HepG2 (cell line): ENCODE measurements at regions not wholly inside any gene's neighbourhood (a gene's known extent, or its start where the extent isn't known, plus 50 kb on each side); places are given as distances from the start of the nearest gene placed in this dataset.

ENCODE experiments used
- ATAC-seq: fragments of 200-7000 bp; cut with Tn5 transposase; 3 replicates; pipeline ENCODE4 v1.9.1; 2020; ENCODE audit warnings: mild to moderate bottlenecking, moderate library complexity
- BruUV-seq: library from RNA; stranded (reverse); fragments of 400-500 nt; replicated peaks from 2 replicates; lab custom pipeline; 2021; lab: Mats Ljungman, UMichigan
- CTCF ChIA-PET: fragments of 300-600 bp; formaldehyde crosslinking; extraction: SDS; loops from one replicate; lab custom pipeline; 2021; ENCODE audit warnings: low total read pairs, inconsistent platforms, low intra/inter-chr PET ratio; lab: Yijun Ruan, JAX
- POLR2A ChIA-PET: fragments of 350-600 bp; sonication (Branson Sonifier 250); formaldehyde crosslinking; loops from one replicate; lab custom pipeline; 2020; ENCODE audit warnings: antibody characterized with exemption, inconsistent platforms; lab: Yijun Ruan, JAX
- DNase-seq: peaks from one replicate; pipeline ENCODE4 v3.0.0-alpha.2; 2015; ENCODE audit warnings: low spot score
- FAIRE-seq: peaks from 3 replicates; lab custom pipeline; 2011; peaks lifted over from hg19 to GRCh38; lab: Jason Lieb, UNC
- H2AFZ ChIP-seq: one replicate; pipeline ENCODE4 v1.6.1; 2011; ENCODE audit warnings: low read length, inconsistent platforms
- H3K27ac ChIP-seq: fragments of 300-600 bp; 3 replicates; pipeline ENCODE4 v1.8.0; 2011; ENCODE audit warnings: mixed run types, mild to moderate bottlenecking, mixed read lengths, low read length, inconsistent platforms; ENCODE audit not compliant: insufficient read depth; ENCODE audit errors: extremely low read length
- H3K27me3 ChIP-seq, 2 experiments: fragments of 200-600 bp in 1 of 2; 2 replicates in 1 of 2; 3 replicates in 1 of 2; pipeline versions ENCODE4 v1.6.0 to v1.8.0; 2011; ENCODE audit warnings: low read length in 2 of 2, mild to moderate bottlenecking in 2 of 2, moderate library complexity in 2 of 2, inconsistent platforms in 1 of 2; ENCODE audit not compliant: insufficient read depth in 2 of 2, control insufficient read depth in 1 of 2
- H3K36me3 ChIP-seq, 2 experiments: fragments of 200-600 bp in 1 of 2; replicated peaks in 1 of 2; 2 replicates in 1 of 2; 3 replicates in 1 of 2; pipeline versions ENCODE4 v1.5.1 to v1.8.0; 2011; ENCODE audit warnings: low read length in 2 of 2, inconsistent platforms in 1 of 2; ENCODE audit not compliant: insufficient read depth in 2 of 2, control insufficient read depth in 1 of 2
- H3K4me1 ChIP-seq: 2 replicates; pipeline ENCODE4 v1.5.1; 2012; ENCODE audit warnings: low read length, inconsistent platforms; ENCODE audit not compliant: insufficient read depth
- H3K4me2 ChIP-seq: 2 replicates; pipeline ENCODE4 v1.6.0; 2011; ENCODE audit warnings: low read depth, low read length, inconsistent platforms
- H3K4me3 ChIP-seq, 3 experiments: fragments of 200-600 bp in 1 of 3; sonication (generic), shearing (Covaris generic) in 1 of 3; replicated peaks in 1 of 3; 2 replicates each; pipeline ENCODE4 v1.5.1; 2011 to 2016; ENCODE audit warnings: low read length in 3 of 3, inconsistent platforms in 2 of 3, low read depth in 2 of 3, mild to moderate bottlenecking in 2 of 3, control low read depth in 1 of 3, mixed read lengths in 1 of 3; ENCODE audit not compliant: insufficient read depth in 1 of 3
- H3K79me2 ChIP-seq: one replicate; pipeline ENCODE4 v1.6.1; 2011; ENCODE audit warnings: low read length, inconsistent platforms; ENCODE audit not compliant: insufficient read depth
- H3K9ac ChIP-seq: 2 replicates; pipeline ENCODE4 v1.6.0; 2011; ENCODE audit warnings: mild to moderate bottlenecking, low read depth, low read length, inconsistent platforms; ENCODE audit not compliant: insufficient read depth
- H3K9me3 ChIP-seq: 2 replicates; pipeline ENCODE4 v1.5.1; 2012; ENCODE audit warnings: mild to moderate bottlenecking, low read length
- H4K20me1 ChIP-seq: 2 replicates; pipeline ENCODE4 v1.6.0; 2011; ENCODE audit warnings: inconsistent platforms, mild to moderate bottlenecking, low read length, moderate library complexity; ENCODE audit not compliant: insufficient read depth
- ATF6 ChIP-seq: sonication (generic); formaldehyde crosslinking; conservative IDR thresholded peaks from 2 replicates; pipeline ENCODE4 v1.4.0; 2020; ENCODE audit warnings: missing genetic modification reagents
- HBP1 ChIP-seq: IDR thresholded peaks from 2 replicates; pipeline ENCODE4 v1.6.1; 2016; ENCODE audit warnings: low read depth, control low read depth
- ZFP36 ChIP-seq: fragments of 150-350 bp; IDR thresholded peaks from 2 replicates; pipeline ENCODE4 v1.6.1; 2018; ENCODE audit warnings: borderline replicate concordance, low read length, low read depth; ENCODE audit not compliant: partially characterized antibody
- ZMAT3 ChIP-seq: sonication (generic); formaldehyde crosslinking; conservative IDR thresholded peaks from 2 replicates; pipeline ENCODE4 v1.7.0; 2021; ENCODE audit warnings: missing genetic modification reagents
- ZNF138 ChIP-seq: sonication (generic); formaldehyde crosslinking; IDR thresholded peaks from 2 replicates; pipeline ENCODE4 v1.5.0; 2020; ENCODE audit warnings: mild to moderate bottlenecking, low read depth, missing genetic modification reagents
- ZNF292 ChIP-seq: sonication (generic); formaldehyde crosslinking; IDR thresholded peaks from 2 replicates; pipeline ENCODE4 v1.8.1; 2022; ENCODE audit warnings: mild to moderate bottlenecking, low read depth, missing genetic modification reagents, borderline replicate concordance
- WGBS: methylation state at CpG from one replicate; pipeline ENCODE4 v1.1.6; 2017; ENCODE audit warnings: low lambda C conversion rate; 5-methylcytosine and 5-hydroxymethylcytosine counted together
- in situ Hi-C: cut with HindIII; loops from 2 replicates; pipeline ENCODE4 v1.10.0; 2017; ENCODE audit warnings: low pct_unique_long_range_greater_than_20kb; ENCODE audit not compliant: extremely low pct_ligation_motif_present
- intact Hi-C: fragments of 100-400 bp; cut with micrococcal nuclease; formaldehyde crosslinking; loops from one replicate; pipeline ENCODE4 v1.10.0; 2022; ENCODE audit not compliant: unreplicated experiment
- TF ChIP-seq, protein P1 (sequence below), 2 experiments: sonication (generic) in 1 of 2; formaldehyde crosslinking in 1 of 2; IDR thresholded peaks; 2 replicates each; pipeline versions ENCODE4 v1.4.0 to v1.6.1; 2016 to 2020; ENCODE audit warnings: borderline replicate concordance in 1 of 2, low read depth in 1 of 2, mild to moderate bottlenecking in 1 of 2, missing genetic modification reagents in 1 of 2
- TF ChIP-seq, protein P2 (sequence below): sonication (generic); formaldehyde crosslinking; IDR thresholded peaks from 2 replicates; pipeline ENCODE4 v1.4.0; 2020; ENCODE audit warnings: mild to moderate bottlenecking, missing genetic modification reagents

- H3K9ac ChIP-seq, result no peak overlapping the region
- BruUV-seq, result no TSS peak
- ATAC-seq (no peak), DNase-seq (no peak), FAIRE-seq (no peak)
- H3K4me2 ChIP-seq, result no peak overlapping the region
- TF ChIP-seq ZMAT3 (CRISPR knock-in tag) (no peak), HBP1 (CRISPR knock-in tag) (no peak)
- WGBS, result 0% methylated on average over 4 of the region's 6 CpGs
- no peaks in the 10 kb centered on the region for H3K4me1 ChIP-seq
- intact Hi-C loops, result no loop called here
- H3K27ac ChIP-seq, result no peak overlapping the region
- peaks cover 88% of the 10 kb centered on the region for H3K9me3 ChIP-seq
- no peaks in the 10 kb centered on the region for H3K36me3 ChIP-seq
- no peaks in the 10 kb centered on the region for H4K20me1 ChIP-seq
- H3K4me3 ChIP-seq, result no peak overlapping the region
- no peaks in the 10 kb centered on the region; a peak in 1 of 5 replicates for H3K27me3 ChIP-seq
- H3K79me2 ChIP-seq, result no peaks in the 10 kb centered on the region
- in situ Hi-C loops, result no loop called here
- H2AFZ ChIP-seq, result no peak overlapping the region
- ChIA-PET CTCF (no interaction called here), POLR2A (no interaction called here)
Observed at GRCh38 chr5:4384649-4385048, 755.5 kb upstream of the ADAMTS16 start.

DNA sequence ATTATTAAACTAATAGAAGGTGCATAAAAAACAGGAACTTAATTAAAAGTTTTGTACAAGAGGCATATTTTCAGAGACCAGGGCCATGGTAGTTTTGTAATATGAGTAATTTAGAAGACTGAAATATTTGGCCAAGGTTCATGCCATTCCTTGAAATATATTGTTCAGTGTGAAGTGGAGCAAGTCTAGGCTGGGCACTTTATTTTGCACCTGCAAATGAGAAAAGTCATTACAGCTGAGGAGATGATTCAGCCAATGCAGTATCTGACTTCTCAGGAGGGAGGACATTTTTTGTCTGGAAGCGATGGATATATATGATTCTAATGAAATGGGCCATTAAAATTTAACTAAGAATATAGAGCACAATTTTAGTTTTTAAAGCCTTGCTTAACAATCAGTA, 754.0 kb upstream of the ADAMTS16 start:
- BruUV-seq, result no TSS peak
- POLR2A ChIA-PET, result no interaction called here
- WGBS, result 5% methylated on average over 1 of the region's 1 CpG
- no peak for TF ChIP-seq ZFP36
- no peak for TF ChIP-seq ATF6 (CRISPR knock-in tag)
- TF ChIP-seq ZNF138 (CRISPR knock-in tag), result no peak
- TF ChIP-seq, protein P1, sequence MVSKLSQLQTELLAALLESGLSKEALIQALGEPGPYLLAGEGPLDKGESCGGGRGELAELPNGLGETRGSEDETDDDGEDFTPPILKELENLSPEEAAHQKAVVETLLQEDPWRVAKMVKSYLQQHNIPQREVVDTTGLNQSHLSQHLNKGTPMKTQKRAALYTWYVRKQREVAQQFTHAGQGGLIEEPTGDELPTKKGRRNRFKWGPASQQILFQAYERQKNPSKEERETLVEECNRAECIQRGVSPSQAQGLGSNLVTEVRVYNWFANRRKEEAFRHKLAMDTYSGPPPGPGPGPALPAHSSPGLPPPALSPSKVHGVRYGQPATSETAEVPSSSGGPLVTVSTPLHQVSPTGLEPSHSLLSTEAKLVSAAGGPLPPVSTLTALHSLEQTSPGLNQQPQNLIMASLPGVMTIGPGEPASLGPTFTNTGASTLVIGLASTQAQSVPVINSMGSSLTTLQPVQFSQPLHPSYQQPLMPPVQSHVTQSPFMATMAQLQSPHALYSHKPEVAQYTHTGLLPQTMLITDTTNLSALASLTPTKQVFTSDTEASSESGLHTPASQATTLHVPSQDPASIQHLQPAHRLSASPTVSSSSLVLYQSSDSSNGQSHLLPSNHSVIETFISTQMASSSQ (IDR thresholded peaks at IDR 0.05; ENCODE audit: low read depth), result no peak
- TF ChIP-seq, protein P1 (CRISPR knock-in tag; IDR thresholded peaks at IDR 0.05; ENCODE audit: borderline replicate concordance), result no peak
- TF ChIP-seq, protein P2, sequence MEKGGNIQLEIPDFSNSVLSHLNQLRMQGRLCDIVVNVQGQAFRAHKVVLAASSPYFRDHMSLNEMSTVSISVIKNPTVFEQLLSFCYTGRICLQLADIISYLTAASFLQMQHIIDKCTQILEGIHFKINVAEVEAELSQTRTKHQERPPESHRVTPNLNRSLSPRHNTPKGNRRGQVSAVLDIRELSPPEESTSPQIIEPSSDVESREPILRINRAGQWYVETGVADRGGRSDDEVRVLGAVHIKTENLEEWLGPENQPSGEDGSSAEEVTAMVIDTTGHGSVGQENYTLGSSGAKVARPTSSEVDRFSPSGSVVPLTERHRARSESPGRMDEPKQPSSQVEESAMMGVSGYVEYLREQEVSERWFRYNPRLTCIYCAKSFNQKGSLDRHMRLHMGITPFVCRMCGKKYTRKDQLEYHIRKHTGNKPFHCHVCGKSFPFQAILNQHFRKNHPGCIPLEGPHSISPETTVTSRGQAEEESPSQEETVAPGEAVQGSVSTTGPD (CRISPR knock-in tag), result no peak
- no peak for TF ChIP-seq ZNF292 (CRISPR knock-in tag)

More for the DNA sequence above, 754.0 kb upstream of the ADAMTS16 start:
- H3K4me3 ChIP-seq, result no peak overlapping the region
- DNase-seq, result no peak
- in situ Hi-C loops (no loop called here), intact Hi-C loops (no loop called here)
- no peak overlapping the region for H3K27ac ChIP-seq
- no peaks in the 10 kb centered on the region for H3K36me3 ChIP-seq
- H4K20me1 ChIP-seq, result no peaks in the 10 kb centered on the region
- no peak overlapping the region for H3K4me2 ChIP-seq
- H3K4me1 ChIP-seq, result no peaks in the 10 kb centered on the region
- peaks cover 81% of the 10 kb centered on the region for H3K9me3 ChIP-seq
- H3K79me2 ChIP-seq, result no peaks in the 10 kb centered on the region
- H2AFZ ChIP-seq, result no peak overlapping the region
- H3K27me3 ChIP-seq, result no peaks in the 10 kb centered on the region; a peak in 1 of 5 replicates
- FAIRE-seq, result no peak
- no peak overlapping the region for H3K9ac ChIP-seq
- CTCF ChIA-PET, result no interaction called here
- ATAC-seq, result no peak
